GM12878 (cell line): ENCODE measurements at regions not wholly inside any gene's neighbourhood (a gene's known extent, or its start where the extent isn't known, plus 50 kb on each side); places are given as distances from the start of the nearest gene placed in this dataset.

Experiments
- ATAC-seq: fragments of 200-7000 bp; cut with Tn5 transposase; 3 replicates; pipeline ENCODE4 v1.9.1; 2020; ENCODE audit warnings: mild to moderate bottlenecking, moderate library complexity
- BruUV-seq: library from RNA; stranded (reverse); fragments of 400-500 nt; replicated peaks from 2 replicates; lab custom pipeline; 2021; lab: Mats Ljungman, UMichigan
- CTCF ChIA-PET: fragments of 300-600 bp; sonication (Branson Sonifier 250); formaldehyde crosslinking; extraction: SDS; loops from one replicate; lab custom pipeline; 2021; ENCODE audit warnings: inconsistent platforms; lab: Yijun Ruan, JAX
- POLR2A ChIA-PET: fragments of 350-600 bp; formaldehyde crosslinking; extraction: SDS; loops from one replicate; lab custom pipeline; 2021; ENCODE audit warnings: inconsistent platforms; lab: Charles Lee
- RAD21 ChIA-PET: fragments of 300-600 bp; sonication (Branson Sonifier 250); formaldehyde crosslinking; loops from one replicate; lab custom pipeline; 2023; ENCODE audit warnings: antibody characterized with exemption; ENCODE audit not compliant: unreplicated experiment; lab: Charles Lee
- SMC1A ChIA-PET: fragments of 300-600 bp; sonication (Branson Sonifier 250); formaldehyde crosslinking; loops from one replicate; lab custom pipeline; 2023; ENCODE audit not compliant: unreplicated experiment, uncharacterized antibody; lab: Charles Lee
- DNase-seq: peaks from one replicate; pipeline ENCODE4 v3.0.0-alpha.2; 2011; ENCODE audit warnings: low read depth, low spot score
- FAIRE-seq: peaks from 3 replicates; lab custom pipeline; 2011; peaks lifted over from hg19 to GRCh38; lab: Jason Lieb, UNC
- H2AFZ ChIP-seq: 2 replicates; pipeline ENCODE4 v1.6.0; 2011; ENCODE audit warnings: low read depth, low read length, control low read depth; ENCODE audit not compliant: control insufficient read depth
- H3K27ac ChIP-seq: 2 replicates; pipeline ENCODE4 v1.5.1; 2011; ENCODE audit warnings: control low read depth; ENCODE audit not compliant: control insufficient read depth, insufficient read depth
- H3K27me3 ChIP-seq, 2 experiments: replicated peaks in 1 of 2; 2 replicates each; pipeline versions ENCODE4 v1.6.0 to v1.6.1; 2011; ENCODE audit warnings: low read length in 1 of 2; ENCODE audit not compliant: control insufficient read depth in 2 of 2, insufficient read depth in 2 of 2
- H3K36me3 ChIP-seq, 2 experiments: 2 replicates each; pipeline ENCODE4 v1.5.1; 2011; ENCODE audit warnings: low read length in 1 of 2; ENCODE audit not compliant: control insufficient read depth in 2 of 2, insufficient read depth in 2 of 2
- H3K4me1 ChIP-seq: 2 replicates; pipeline ENCODE4 v1.6.1; 2011; ENCODE audit warnings: mild to moderate bottlenecking, low read length, moderate library complexity, mixed read lengths; ENCODE audit not compliant: control insufficient read depth, insufficient read depth
- H3K4me2 ChIP-seq: 2 replicates; pipeline ENCODE4 v1.6.0; 2011; ENCODE audit warnings: control low read depth; ENCODE audit not compliant: control insufficient read depth, insufficient read depth
- H3K4me3 ChIP-seq: fragments of 200-600 bp; sonication (generic); 2 replicates; pipeline ENCODE4 v1.5.1; 2016
- H3K79me2 ChIP-seq: 2 replicates; pipeline ENCODE4 v1.6.0; 2011; ENCODE audit warnings: low read length; ENCODE audit not compliant: control insufficient read depth, insufficient read depth
- H3K9ac ChIP-seq: 2 replicates; pipeline ENCODE4 v1.8.0; 2011; ENCODE audit warnings: low read length, control low read depth, mixed read lengths; ENCODE audit not compliant: control insufficient read depth, insufficient read depth
- H3K9me3 ChIP-seq: replicated peaks from 3 replicates; pipeline ENCODE4 v1.5.1; 2011; ENCODE audit warnings: mild to moderate bottlenecking, low read length; ENCODE audit not compliant: control insufficient read depth, insufficient read depth
- H4K20me1 ChIP-seq: 2 replicates; pipeline ENCODE4 v1.6.0; 2011; ENCODE audit not compliant: control insufficient read depth, insufficient read depth
- CBX5 ChIP-seq: sonication (generic); IDR thresholded peaks from 2 replicates; pipeline ENCODE4 v1.6.1; 2016; ENCODE audit warnings: low read depth, moderate library complexity, mild to moderate bottlenecking, inconsistent platforms
- E2F8 ChIP-seq: fragments of 450-650 bp; IDR thresholded peaks from 2 replicates; pipeline ENCODE4 v1.6.1; 2018; ENCODE audit warnings: mild to moderate bottlenecking, low read depth, moderate library complexity; ENCODE audit not compliant: partially characterized antibody
- EED ChIP-seq: sonication (generic); IDR thresholded peaks from 2 replicates; pipeline ENCODE4 v1.6.1; 2016; ENCODE audit warnings: antibody characterized with exemption, low read depth
- HDAC6 ChIP-seq: fragments of 200-600 bp; sonication (generic); IDR thresholded peaks from one replicate; pipeline ENCODE4 v1.8.0; 2017; ENCODE audit warnings: antibody characterized with exemption; ENCODE audit not compliant: unreplicated experiment
- IRF4 ChIP-seq: IDR thresholded peaks from 2 replicates; pipeline ENCODE4 v1.6.1; 2011; ENCODE audit warnings: low read depth, low read length
- MEF2A ChIP-seq: IDR thresholded peaks from 2 replicates; pipeline ENCODE4 v1.6.1; 2011; ENCODE audit warnings: low read depth, mild to moderate bottlenecking, low read length, moderate library complexity; ENCODE audit not compliant: insufficient read depth
- NBN ChIP-seq: fragments of 450-650 bp; IDR thresholded peaks from 2 replicates; pipeline ENCODE4 v1.6.1; 2016
- POU2F2 ChIP-seq: IDR thresholded peaks from 3 replicates; pipeline ENCODE4 v1.6.1; 2011; ENCODE audit warnings: low read depth, mild to moderate bottlenecking, low read length, borderline replicate concordance
- SUPT20H ChIP-seq: IDR thresholded peaks from 2 replicates; pipeline ENCODE4 v1.6.1; 2011; ENCODE audit warnings: low read depth, mild to moderate bottlenecking, low read length, moderate library complexity, borderline replicate concordance; ENCODE audit not compliant: control insufficient read depth
- YBX1 ChIP-seq: fragments of 450-650 bp; IDR thresholded peaks from 2 replicates; pipeline ENCODE4 v1.6.1; 2016; ENCODE audit warnings: antibody characterized with exemption
- ZNF207 ChIP-seq: fragments of 450-650 bp; IDR thresholded peaks from 2 replicates; pipeline ENCODE4 v1.6.1; 2014; ENCODE audit warnings: antibody characterized with exemption, mild to moderate bottlenecking, borderline replicate concordance
- WGBS: methylation state at CpG from one replicate; pipeline ENCODE4 v1.1.6; 2016; ENCODE audit warnings: low lambda C conversion rate; ENCODE audit not compliant: insufficient replicate concordance, insufficient coverage; ENCODE audit errors: missing lambda C conversion rate; 5-methylcytosine and 5-hydroxymethylcytosine counted together
- in situ Hi-C: fragments of 300-500 bp; cut with MboI; formaldehyde crosslinking; loops from 9 replicates; pipeline ENCODE4 v1.14.3; 2018; ENCODE audit warnings: mixed read lengths
- intact Hi-C: fragments of 100-400 bp; cut with micrococcal nuclease; formaldehyde crosslinking; loops from one replicate; pipeline ENCODE4 v1.14.2; 2022; ENCODE audit not compliant: unreplicated experiment
- TF ChIP-seq, protein P1 (sequence below): fragments of 450-650 bp; IDR thresholded peaks from 2 replicates; pipeline ENCODE4 v1.6.1; 2016; ENCODE audit warnings: mild to moderate bottlenecking
- TF ChIP-seq, protein P2 (sequence below): IDR thresholded peaks from 2 replicates; pipeline ENCODE4 v1.6.1; 2011; ENCODE audit warnings: borderline replicate concordance, low read depth, mild to moderate bottlenecking, moderate library complexity, low read length; ENCODE audit not compliant: insufficient read depth, poor library complexity, severe bottlenecking
- TF ChIP-seq, protein P3 (sequence below): IDR thresholded peaks from 2 replicates; pipeline ENCODE4 v1.6.1; 2011; ENCODE audit warnings: mild to moderate bottlenecking, low read depth, low read length, moderate library complexity; ENCODE audit not compliant: insufficient replicate concordance
- TF ChIP-seq, protein P4 (sequence below): fragments of 450-650 bp; IDR thresholded peaks from 2 replicates; pipeline ENCODE4 v1.6.1; 2017; ENCODE audit warnings: mild to moderate bottlenecking, moderate library complexity

- SMC1A ChIA-PET: no interaction called here
- WGBS: 11% methylated on average over 4 of the region's 4 CpGs
- H3K79me2 ChIP-seq: no peaks in the 10 kb centered on the region
- BruUV-seq: no TSS peak
- no peaks in the 10 kb centered on the region for H3K9me3 ChIP-seq
- H2AFZ ChIP-seq: no peak overlapping the region
- H3K9ac ChIP-seq: no peak overlapping the region
- intact Hi-C loops: no loop called here
- no peak overlapping the region for H3K4me3 ChIP-seq
- RAD21 ChIA-PET: no interaction called here
- no peak overlapping the region for H3K4me2 ChIP-seq
- ATAC-seq: no peak
- H3K27ac ChIP-seq: no peak overlapping the region
- in situ Hi-C loops: no loop called here
- no peaks in the 10 kb centered on the region for H3K27me3 ChIP-seq
- no peaks in the 10 kb centered on the region for H3K36me3 ChIP-seq
- POLR2A ChIA-PET: no interaction called here
- no peak for DNase-seq
- CTCF ChIA-PET: no interaction called here
- no peaks in the 10 kb centered on the region for H3K4me1 ChIP-seq
- H4K20me1 ChIP-seq: no peaks in the 10 kb centered on the region
- FAIRE-seq: no peak
- TF ChIP-seq, protein P1, sequence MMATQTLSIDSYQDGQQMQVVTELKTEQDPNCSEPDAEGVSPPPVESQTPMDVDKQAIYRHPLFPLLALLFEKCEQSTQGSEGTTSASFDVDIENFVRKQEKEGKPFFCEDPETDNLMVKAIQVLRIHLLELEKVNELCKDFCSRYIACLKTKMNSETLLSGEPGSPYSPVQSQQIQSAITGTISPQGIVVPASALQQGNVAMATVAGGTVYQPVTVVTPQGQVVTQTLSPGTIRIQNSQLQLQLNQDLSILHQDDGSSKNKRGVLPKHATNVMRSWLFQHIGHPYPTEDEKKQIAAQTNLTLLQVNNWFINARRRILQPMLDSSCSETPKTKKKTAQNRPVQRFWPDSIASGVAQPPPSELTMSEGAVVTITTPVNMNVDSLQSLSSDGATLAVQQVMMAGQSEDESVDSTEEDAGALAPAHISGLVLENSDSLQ: no peak
- TF ChIP-seq YBX1 (no peak), NBN (no peak), SUPT20H (no peak), CBX5 (no peak), HDAC6 (no peak), EED (no peak), E2F8 (no peak), IRF4 (no peak), MEF2A (no peak), POU2F2 (no peak), ZNF207 (no peak)
- TF ChIP-seq, protein P2, sequence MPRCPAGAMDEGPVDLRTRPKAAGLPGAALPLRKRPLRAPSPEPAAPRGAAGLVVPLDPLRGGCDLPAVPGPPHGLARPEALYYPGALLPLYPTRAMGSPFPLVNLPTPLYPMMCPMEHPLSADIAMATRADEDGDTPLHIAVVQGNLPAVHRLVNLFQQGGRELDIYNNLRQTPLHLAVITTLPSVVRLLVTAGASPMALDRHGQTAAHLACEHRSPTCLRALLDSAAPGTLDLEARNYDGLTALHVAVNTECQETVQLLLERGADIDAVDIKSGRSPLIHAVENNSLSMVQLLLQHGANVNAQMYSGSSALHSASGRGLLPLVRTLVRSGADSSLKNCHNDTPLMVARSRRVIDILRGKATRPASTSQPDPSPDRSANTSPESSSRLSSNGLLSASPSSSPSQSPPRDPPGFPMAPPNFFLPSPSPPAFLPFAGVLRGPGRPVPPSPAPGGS: no peak
- TF ChIP-seq, protein P3, sequence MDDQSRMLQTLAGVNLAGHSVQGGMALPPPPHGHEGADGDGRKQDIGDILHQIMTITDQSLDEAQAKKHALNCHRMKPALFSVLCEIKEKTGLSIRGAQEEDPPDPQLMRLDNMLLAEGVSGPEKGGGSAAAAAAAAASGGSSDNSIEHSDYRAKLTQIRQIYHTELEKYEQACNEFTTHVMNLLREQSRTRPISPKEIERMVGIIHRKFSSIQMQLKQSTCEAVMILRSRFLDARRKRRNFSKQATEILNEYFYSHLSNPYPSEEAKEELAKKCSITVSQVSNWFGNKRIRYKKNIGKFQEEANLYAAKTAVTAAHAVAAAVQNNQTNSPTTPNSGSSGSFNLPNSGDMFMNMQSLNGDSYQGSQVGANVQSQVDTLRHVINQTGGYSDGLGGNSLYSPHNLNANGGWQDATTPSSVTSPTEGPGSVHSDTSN: no peak
- TF ChIP-seq, protein P4, sequence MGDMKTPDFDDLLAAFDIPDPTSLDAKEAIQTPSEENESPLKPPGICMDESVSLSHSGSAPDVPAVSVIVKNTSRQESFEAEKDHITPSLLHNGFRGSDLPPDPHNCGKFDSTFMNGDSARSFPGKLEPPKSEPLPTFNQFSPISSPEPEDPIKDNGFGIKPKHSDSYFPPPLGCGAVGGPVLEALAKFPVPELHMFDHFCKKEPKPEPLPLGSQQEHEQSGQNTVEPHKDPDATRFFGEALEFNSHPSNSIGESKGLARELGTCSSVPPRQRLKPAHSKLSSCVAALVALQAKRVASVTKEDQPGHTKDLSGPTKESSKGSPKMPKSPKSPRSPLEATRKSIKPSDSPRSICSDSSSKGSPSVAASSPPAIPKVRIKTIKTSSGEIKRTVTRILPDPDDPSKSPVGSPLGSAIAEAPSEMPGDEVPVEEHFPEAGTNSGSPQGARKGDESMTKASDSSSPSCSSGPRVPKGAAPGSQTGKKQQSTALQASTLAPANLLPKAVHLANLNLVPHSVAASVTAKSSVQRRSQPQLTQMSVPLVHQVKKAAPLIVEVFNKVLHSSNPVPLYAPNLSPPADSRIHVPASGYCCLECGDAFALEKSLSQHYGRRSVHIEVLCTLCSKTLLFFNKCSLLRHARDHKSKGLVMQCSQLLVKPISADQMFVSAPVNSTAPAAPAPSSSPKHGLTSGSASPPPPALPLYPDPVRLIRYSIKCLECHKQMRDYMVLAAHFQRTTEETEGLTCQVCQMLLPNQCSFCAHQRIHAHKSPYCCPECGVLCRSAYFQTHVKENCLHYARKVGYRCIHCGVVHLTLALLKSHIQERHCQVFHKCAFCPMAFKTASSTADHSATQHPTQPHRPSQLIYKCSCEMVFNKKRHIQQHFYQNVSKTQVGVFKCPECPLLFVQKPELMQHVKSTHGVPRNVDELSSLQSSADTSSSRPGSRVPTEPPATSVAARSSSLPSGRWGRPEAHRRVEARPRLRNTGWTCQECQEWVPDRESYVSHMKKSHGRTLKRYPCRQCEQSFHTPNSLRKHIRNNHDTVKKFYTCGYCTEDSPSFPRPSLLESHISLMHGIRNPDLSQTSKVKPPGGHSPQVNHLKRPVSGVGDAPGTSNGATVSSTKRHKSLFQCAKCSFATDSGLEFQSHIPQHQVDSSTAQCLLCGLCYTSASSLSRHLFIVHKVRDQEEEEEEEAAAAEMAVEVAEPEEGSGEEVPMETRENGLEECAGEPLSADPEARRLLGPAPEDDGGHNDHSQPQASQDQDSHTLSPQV: no peak
Measured at GRCh38 chr21:27035791-27036190, 68.9 kb upstream of the ADAMTS5 start.
